Activated B cell treated with CpG ODN at 0.5 μM for 24 hours (primary cell): ENCODE measurements at regions not wholly inside any gene's neighbourhood (a gene's known extent, or its start where the extent isn't known, plus 50 kb on each side); places are given as distances from the start of the nearest gene placed in this dataset.

Experiments
- ATAC-seq: fragments of 200-7000 bp; cut with Tn5 transposase; one replicate; pipeline ENCODE4 v1.10.0; 2021; ENCODE audit warnings: low read depth, mild to moderate bottlenecking, moderate library complexity
- CTCF ChIA-PET: fragments of 350-600 bp; sonication (Branson Sonifier 250); formaldehyde crosslinking; loops from one replicate; lab custom pipeline; 2021; ENCODE audit warnings: antibody characterized with exemption; lab: Charles Lee
- POLR2A ChIA-PET: fragments of 350-600 bp; sonication (Branson Sonifier 250); formaldehyde crosslinking; loops from one replicate; lab custom pipeline; 2021; ENCODE audit warnings: antibody characterized with exemption; lab: Charles Lee
- DNase-seq: peaks from one replicate; pipeline ENCODE4 v3.0.0; 2022
- H3K27ac Mint-ChIP-seq: one replicate; pipeline ENCODE4 v1.8.0; 2020; ENCODE audit warnings: mixed read lengths
- H3K27me3 Mint-ChIP-seq: one replicate; pipeline ENCODE4 v1.8.0; 2021; ENCODE audit warnings: mixed read lengths
- H3K36me3 Mint-ChIP-seq: one replicate; pipeline ENCODE4 v1.8.0; 2021; ENCODE audit warnings: low read depth, mixed read lengths
- H3K4me1 Mint-ChIP-seq: one replicate; pipeline ENCODE4 v1.8.0; 2021; ENCODE audit warnings: mixed read lengths
- H3K4me3 Mint-ChIP-seq: one replicate; pipeline ENCODE4 v1.8.0; 2020; ENCODE audit warnings: mild to moderate bottlenecking, mixed read lengths
- H3K9me3 Mint-ChIP-seq: one replicate; pipeline ENCODE4 v1.8.0; 2020; ENCODE audit warnings: mixed read lengths
- intact Hi-C: fragments of 100-400 bp; cut with micrococcal nuclease; formaldehyde crosslinking; loops from one replicate; pipeline ENCODE4 v1.15.1; 2024
- TF ChIP-seq, protein P1 (sequence below): fragments of 200-600 bp; IDR thresholded peaks from one replicate; pipeline ENCODE4 v1.8.0; 2022; ENCODE audit warnings: antibody characterized with exemption, mild to moderate bottlenecking

DNA sequence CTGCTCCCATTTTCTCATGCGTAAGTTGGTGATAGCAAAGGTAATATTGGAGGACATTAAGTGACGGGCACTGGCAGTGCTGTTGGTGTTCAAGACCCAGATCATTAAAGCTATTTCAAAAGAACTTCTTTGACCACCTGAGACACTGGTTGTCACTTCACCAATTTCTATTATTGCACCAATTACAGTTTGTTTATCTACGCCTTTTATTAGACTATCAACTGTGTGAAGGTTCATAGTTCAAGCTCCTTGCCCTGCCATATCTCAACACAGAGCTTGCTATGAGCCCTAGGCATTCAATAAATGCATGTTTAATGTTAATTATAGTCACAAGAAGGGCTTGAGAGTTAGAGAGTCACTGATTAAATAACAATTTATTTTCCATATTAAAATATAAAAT, 778.7 kb upstream of the HS3ST1 start:
- Mint-ChIP-seq H3K27ac (no peak overlapping the region), H3K4me1 (no peaks in the 10 kb centered on the region), H3K9me3 (peaks cover 4% of the 10 kb centered on the region), H3K27me3 (no peaks in the 10 kb centered on the region), H3K4me3 (no peak overlapping the region), H3K36me3 (no peaks in the 10 kb centered on the region)
- no peak for ATAC-seq
- TF ChIP-seq, protein P1, sequence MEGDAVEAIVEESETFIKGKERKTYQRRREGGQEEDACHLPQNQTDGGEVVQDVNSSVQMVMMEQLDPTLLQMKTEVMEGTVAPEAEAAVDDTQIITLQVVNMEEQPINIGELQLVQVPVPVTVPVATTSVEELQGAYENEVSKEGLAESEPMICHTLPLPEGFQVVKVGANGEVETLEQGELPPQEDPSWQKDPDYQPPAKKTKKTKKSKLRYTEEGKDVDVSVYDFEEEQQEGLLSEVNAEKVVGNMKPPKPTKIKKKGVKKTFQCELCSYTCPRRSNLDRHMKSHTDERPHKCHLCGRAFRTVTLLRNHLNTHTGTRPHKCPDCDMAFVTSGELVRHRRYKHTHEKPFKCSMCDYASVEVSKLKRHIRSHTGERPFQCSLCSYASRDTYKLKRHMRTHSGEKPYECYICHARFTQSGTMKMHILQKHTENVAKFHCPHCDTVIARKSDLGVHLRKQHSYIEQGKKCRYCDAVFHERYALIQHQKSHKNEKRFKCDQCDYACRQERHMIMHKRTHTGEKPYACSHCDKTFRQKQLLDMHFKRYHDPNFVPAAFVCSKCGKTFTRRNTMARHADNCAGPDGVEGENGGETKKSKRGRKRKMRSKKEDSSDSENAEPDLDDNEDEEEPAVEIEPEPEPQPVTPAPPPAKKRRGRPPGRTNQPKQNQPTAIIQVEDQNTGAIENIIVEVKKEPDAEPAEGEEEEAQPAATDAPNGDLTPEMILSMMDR = no peak
- intact Hi-C loops = no loop called here
- DNase-seq = no peak
- POLR2A ChIA-PET = no interaction called here
- CTCF ChIA-PET = no interaction called here

DNA sequence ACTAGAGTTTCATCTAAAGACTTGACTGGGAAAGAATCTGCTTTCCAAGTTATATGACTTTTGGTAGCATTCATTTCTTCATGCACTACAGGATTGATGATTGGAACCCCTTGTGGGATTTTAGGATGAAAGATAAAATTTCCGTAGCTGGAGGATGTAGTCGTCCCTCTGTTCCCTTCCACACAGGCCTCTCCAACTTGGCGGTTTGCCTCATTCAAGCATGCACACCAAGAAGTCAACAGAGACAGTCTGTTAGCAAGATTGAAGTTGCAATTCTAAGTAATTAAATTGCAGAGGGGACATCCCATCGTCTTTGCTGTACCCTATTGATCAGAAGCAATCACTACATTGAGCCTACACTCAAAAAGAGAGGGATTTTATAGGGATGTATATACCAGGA, 777.4 kb upstream of the HS3ST1 start:
- POLR2A ChIA-PET = no interaction called here
- H3K9me3 Mint-ChIP-seq = no peaks in the 10 kb centered on the region
- ATAC-seq (no peak), DNase-seq (no peak)
- no peak overlapping the region for H3K27ac Mint-ChIP-seq
- H3K36me3 Mint-ChIP-seq = no peaks in the 10 kb centered on the region
- CTCF ChIA-PET = interaction anchor here (0.6 kb wide), 1 partner anchor 1625 kb away, joined by 3 read pairs; no protein-coding TSS in a partner anchor
- H3K27me3 Mint-ChIP-seq = no peaks in the 10 kb centered on the region
- no peak overlapping the region for H3K4me3 Mint-ChIP-seq
- intact Hi-C loops = no loop called here
- no peaks in the 10 kb centered on the region for H3K4me1 Mint-ChIP-seq
- TF ChIP-seq, protein P1 = no peak

DNA sequence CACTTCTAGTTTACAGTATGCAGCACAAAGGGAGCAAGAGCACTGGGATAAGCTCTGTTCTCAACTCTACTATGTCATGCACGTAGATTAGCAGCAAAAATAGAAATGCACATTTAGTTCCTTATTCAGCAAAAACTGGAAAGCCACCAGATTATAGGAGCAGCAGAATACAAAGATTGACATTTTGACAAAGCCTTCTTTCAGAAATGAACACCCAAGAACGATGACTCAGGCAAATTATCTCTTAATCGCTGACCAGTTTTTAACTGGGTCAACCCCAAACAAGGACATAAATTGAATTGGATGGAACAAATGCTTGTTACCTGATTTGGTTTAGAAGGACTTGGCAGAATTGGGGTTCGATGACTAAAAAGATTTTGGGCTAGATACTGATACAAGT, 775.3 kb upstream of the HS3ST1 start:
- no peaks in the 10 kb centered on the region for H3K4me1 Mint-ChIP-seq
- no peak for ATAC-seq
- no peak for DNase-seq
- ChIA-PET POLR2A (no interaction called here), CTCF (no interaction called here)
- H3K4me3 Mint-ChIP-seq = no peak overlapping the region
- no peaks in the 10 kb centered on the region for H3K36me3 Mint-ChIP-seq
- TF ChIP-seq, protein P1 = no peak
- no peaks in the 10 kb centered on the region for H3K27me3 Mint-ChIP-seq
- H3K27ac Mint-ChIP-seq = no peak overlapping the region
- H3K9me3 Mint-ChIP-seq = no peaks in the 10 kb centered on the region
- intact Hi-C loops = no loop called here

DNA sequence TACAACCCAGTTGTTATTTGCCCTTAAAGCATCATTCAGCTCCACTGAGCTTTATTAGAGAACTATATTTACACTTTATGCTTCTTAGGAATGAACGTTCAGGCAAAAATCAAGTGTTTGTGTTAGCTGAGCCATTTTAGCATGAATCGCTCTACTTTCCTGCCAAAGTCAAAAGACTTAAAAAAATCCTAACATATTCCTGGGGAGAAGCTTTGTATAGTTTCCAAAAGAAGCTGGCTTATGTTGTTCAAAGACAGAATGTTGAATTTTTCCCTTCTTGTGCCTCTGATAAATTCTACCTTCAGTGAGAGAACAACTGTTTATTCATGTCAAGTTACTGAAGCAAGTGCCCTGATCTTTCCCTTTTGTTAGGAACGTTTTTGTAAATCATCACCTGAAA, 771.5 kb upstream of the HS3ST1 start:
- CTCF ChIA-PET = no interaction called here
- POLR2A ChIA-PET = no interaction called here
- H3K27ac Mint-ChIP-seq = no peak overlapping the region
- ATAC-seq (no peak), DNase-seq (no peak)
- no peaks in the 10 kb centered on the region for H3K36me3 Mint-ChIP-seq
- no peaks in the 10 kb centered on the region for H3K27me3 Mint-ChIP-seq
- no peak overlapping the region for H3K4me3 Mint-ChIP-seq
- intact Hi-C loops = no loop called here
- H3K9me3 Mint-ChIP-seq = peaks cover 5% of the 10 kb centered on the region
- TF ChIP-seq, protein P1 = no peak
- H3K4me1 Mint-ChIP-seq = no peaks in the 10 kb centered on the region

DNA sequence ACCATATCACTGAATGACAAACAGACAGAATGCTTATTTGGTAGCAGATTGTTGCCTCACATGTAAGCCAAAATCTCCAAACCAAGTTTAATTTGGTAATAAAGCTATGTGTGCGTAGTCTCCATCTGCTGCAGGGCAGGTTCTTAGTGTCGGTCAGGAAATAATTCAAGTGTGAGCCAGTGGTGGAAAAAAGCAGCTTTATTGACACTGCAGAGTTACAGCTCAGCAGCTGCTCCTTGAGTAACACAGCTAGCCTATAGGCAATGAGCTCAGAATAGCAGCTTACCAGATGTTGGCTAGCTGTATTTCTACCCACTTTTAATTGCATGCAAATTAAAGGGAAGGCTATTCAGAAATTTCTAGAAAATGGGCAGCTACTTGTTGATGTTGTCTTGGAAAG, 757.8 kb upstream of the HS3ST1 start:
- no peak for DNase-seq
- TF ChIP-seq, protein P1 = no peak
- ATAC-seq = no peak
- H3K27me3 Mint-ChIP-seq = no peaks in the 10 kb centered on the region
- intact Hi-C loops = no loop called here
- POLR2A ChIA-PET = no interaction called here
- H3K9me3 Mint-ChIP-seq = no peaks in the 10 kb centered on the region
- no peak overlapping the region for H3K4me3 Mint-ChIP-seq
- CTCF ChIA-PET = no interaction called here
- no peaks in the 10 kb centered on the region for H3K36me3 Mint-ChIP-seq
- no peaks in the 10 kb centered on the region for H3K4me1 Mint-ChIP-seq
- no peak overlapping the region for H3K27ac Mint-ChIP-seq
